ENCODE measurements at regions not wholly inside any gene's neighbourhood (a gene's known extent, or its start where the extent isn't known, plus 50 kb on each side); places are given as distances from the start of the nearest gene placed in this dataset.

DNA sequence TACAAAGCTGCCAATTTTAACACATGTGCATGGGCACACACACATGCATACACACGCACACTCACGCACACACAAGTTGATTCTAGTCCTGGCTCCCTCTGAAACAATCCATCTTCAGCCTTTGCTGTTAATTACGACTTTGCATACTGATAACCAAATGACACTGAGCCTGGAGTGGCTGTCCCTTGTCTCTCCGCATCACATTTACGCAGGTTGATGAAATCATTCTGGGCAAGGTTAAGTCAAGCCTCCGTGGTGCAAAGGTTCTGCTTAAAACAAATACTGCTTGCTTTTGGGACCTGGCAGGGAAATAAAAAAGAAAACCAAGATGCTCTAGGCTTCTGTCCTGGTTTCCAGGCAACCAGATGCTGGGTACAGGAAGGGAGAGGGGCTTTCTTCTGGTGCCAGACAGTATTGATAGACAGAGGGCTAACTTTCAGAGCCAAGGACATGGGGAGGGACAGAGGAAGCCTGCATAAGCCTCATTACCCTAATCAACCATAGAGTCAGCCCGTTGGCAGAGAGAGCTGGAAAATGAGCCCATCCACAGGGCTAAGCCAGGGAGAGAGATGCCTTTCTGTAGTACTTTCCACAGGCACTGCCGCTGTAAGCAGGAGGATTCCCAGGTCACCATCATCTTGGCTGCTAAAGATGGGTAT lies 233.0 kb downstream of the WDR11 start:
- DNase-seq (ENCODE audit: low read depth), result no peak
- no peak for TF ChIP-seq CTCF (IDR thresholded peaks at IDR 0.05; ENCODE audit: low read length, missing control alignments)
- H3K4me3 ChIP-seq (replicated peaks; ENCODE audit: low read depth, low read length), result no peak overlapping the region

GRCh38 chr10:121084675-121085070 lies 233.5 kb downstream of the WDR11 start:
- DNase-seq (ENCODE audit: low read depth), result no peak
- H3K4me3 ChIP-seq (replicated peaks; ENCODE audit: low read depth, low read length), result no peak overlapping the region
- no peak for TF ChIP-seq CTCF (IDR thresholded peaks at IDR 0.05; ENCODE audit: low read length, missing control alignments)

DNA sequence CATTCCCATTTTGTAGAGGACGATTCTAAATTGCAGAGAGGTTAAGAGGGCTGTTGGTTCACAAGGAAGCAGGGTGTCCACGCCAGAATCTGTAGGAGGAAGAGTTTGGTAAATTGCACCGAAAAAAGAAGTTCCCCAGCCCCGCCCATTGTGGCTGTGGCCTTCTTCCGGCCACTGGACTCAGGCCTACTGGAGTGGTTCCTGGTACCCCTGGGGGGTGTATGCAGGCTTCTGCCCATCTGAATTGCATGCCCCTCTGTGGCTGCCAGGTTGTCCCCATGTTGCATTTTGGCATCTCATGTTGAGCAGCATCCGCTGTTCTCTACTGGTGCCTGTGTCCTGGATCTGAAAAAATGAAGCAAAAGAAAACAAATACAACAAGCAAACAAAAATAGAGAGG lies 234.2 kb downstream of the WDR11 start:
- no peak for DNase-seq (ENCODE audit: low read depth)
- H3K4me3 ChIP-seq (replicated peaks; ENCODE audit: low read depth, low read length), result no peak overlapping the region
- TF ChIP-seq CTCF (IDR thresholded peaks at IDR 0.05; ENCODE audit: low read length, missing control alignments), result no peak

DNA sequence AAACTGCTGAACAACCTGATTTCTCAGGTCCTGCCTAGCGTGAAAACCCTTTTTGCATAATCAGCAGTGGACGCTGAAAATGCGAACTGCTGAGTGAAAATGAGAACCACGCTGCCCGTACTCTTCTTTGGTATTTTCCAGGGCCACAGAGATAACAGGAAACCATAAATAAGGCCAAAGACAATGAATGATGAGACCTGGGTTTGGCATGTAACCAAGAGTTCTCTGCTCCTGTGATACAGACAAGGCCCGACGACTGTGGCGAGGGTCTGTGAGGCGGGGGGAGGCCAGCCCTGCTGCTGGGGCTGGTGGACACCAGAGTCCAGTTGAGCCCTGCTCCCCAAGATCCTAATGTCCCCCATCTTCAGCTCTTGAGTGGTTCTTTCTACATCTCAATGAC lies 236.0 kb downstream of the WDR11 start:
- TF ChIP-seq CTCF (IDR thresholded peaks at IDR 0.05; ENCODE audit: low read length, missing control alignments), result no peak
- DNase-seq (ENCODE audit: low read depth), result no peak
- H3K4me3 ChIP-seq (replicated peaks; ENCODE audit: low read depth, low read length), result no peak overlapping the region

- H3K4me3 ChIP-seq (replicated peaks; ENCODE audit: low read depth, low read length), result no peak overlapping the region
- no peak for TF ChIP-seq CTCF (IDR thresholded peaks at IDR 0.05; ENCODE audit: low read length, missing control alignments)
- no peak for DNase-seq (ENCODE audit: low read depth)
Observed at GRCh38 chr10:121087688-121088087, 236.5 kb downstream of the WDR11 start.

- no peak for TF ChIP-seq CTCF (IDR thresholded peaks at IDR 0.05; ENCODE audit: low read length, missing control alignments)
- DNase-seq (ENCODE audit: low read depth), result no peak
- H3K4me3 ChIP-seq (replicated peaks; ENCODE audit: low read depth, low read length), result no peak overlapping the region
Observed at GRCh38 chr10:121088524-121088923, 237.4 kb downstream of the WDR11 start.

DNA sequence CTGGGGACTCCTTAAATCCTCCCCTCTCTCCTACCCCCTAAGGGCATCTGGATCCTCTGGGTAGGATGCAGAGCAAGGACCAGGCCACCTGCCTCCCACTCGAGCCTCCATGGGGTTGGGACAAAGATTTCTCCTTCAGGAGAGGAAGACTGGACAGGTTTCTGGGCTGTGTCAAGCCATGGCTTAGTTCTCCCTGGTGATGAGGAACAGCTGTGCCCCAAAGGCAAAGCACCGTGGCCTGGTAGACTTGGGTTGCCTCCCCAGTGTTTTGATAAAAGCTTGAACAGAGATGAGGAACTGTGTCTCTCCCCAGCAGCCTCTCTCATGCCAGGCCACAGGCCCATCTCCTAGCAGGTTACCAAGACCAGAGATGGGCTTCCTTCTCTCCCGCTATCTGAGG lies 238.3 kb downstream of the WDR11 start:
- H3K4me3 ChIP-seq (replicated peaks; ENCODE audit: low read depth, low read length), result no peak overlapping the region
- TF ChIP-seq CTCF (IDR thresholded peaks at IDR 0.05; ENCODE audit: low read length, missing control alignments), result no peak
- DNase-seq (ENCODE audit: low read depth), result no peak
